ENCODE measurements at regions not wholly inside any gene's neighbourhood (a gene's known extent, or its start where the extent isn't known, plus 50 kb on each side); places are given as distances from the start of the nearest gene placed in this dataset.

GRCh38 chr2:66334237-66335029 lies 100.5 kb upstream of the MEIS1 start:
- H3K4me3 ChIP-seq (ENCODE audit: low read length): no peak overlapping the region
- H3K27me3 ChIP-seq (replicated peaks; ENCODE audit: control insufficient read depth, insufficient read depth, low read length): peaks cover 5% of the 10 kb centered on the region
- H3K4me1 ChIP-seq (ENCODE audit: control insufficient read depth, insufficient read depth, low read length): peaks cover 2% of the 10 kb centered on the region
- H3K9ac ChIP-seq (ENCODE audit: low read length): no peak overlapping the region
- H3K9me3 ChIP-seq (ENCODE audit: control insufficient read depth, low read length): no peaks in the 10 kb centered on the region
- no peaks in the 10 kb centered on the region for H3K36me3 ChIP-seq (ENCODE audit: control insufficient read depth, insufficient read depth, low read length, severe bottlenecking)
- no peak for DNase-seq (ENCODE audit: low read depth)

GRCh38 chr2:66331176-66331575 lies 103.7 kb upstream of the MEIS1 start:
- H3K4me3 ChIP-seq (ENCODE audit: low read length): no peak overlapping the region
- no peak overlapping the region for H3K9ac ChIP-seq (ENCODE audit: low read length)
- DNase-seq (ENCODE audit: low read depth): no peak
- H3K36me3 ChIP-seq (ENCODE audit: control insufficient read depth, insufficient read depth, low read length, severe bottlenecking): no peaks in the 10 kb centered on the region
- H3K4me1 ChIP-seq (ENCODE audit: control insufficient read depth, insufficient read depth, low read length): peaks cover 2% of the 10 kb centered on the region
- peaks cover 5% of the 10 kb centered on the region for H3K27me3 ChIP-seq (replicated peaks; ENCODE audit: control insufficient read depth, insufficient read depth, low read length)
- H3K9me3 ChIP-seq (ENCODE audit: control insufficient read depth, low read length): no peaks in the 10 kb centered on the region

GRCh38 chr2:66329081-66329605 lies 105.8 kb upstream of the MEIS1 start:
- DNase-seq (ENCODE audit: low read depth): no peak
- Histone ChIP-seq H3K27me3 (replicated peaks; ENCODE audit: control insufficient read depth, insufficient read depth, low read length) (peaks cover 5% of the 10 kb centered on the region), H3K9me3 (ENCODE audit: control insufficient read depth, low read length) (no peaks in the 10 kb centered on the region), H3K4me3 (ENCODE audit: low read length) (no peak overlapping the region), H3K36me3 (ENCODE audit: control insufficient read depth, insufficient read depth, low read length, severe bottlenecking) (no peaks in the 10 kb centered on the region), H3K9ac (ENCODE audit: low read length) (no peak overlapping the region), H3K4me1 (ENCODE audit: control insufficient read depth, insufficient read depth, low read length) (no peaks in the 10 kb centered on the region)

GRCh38 chr2:66327066-66327740 lies 107.7 kb upstream of the MEIS1 start:
- Histone ChIP-seq H3K27me3 (replicated peaks; ENCODE audit: control insufficient read depth, insufficient read depth, low read length) (peaks cover 12% of the 10 kb centered on the region), H3K4me3 (ENCODE audit: low read length) (no peak overlapping the region), H3K9me3 (ENCODE audit: control insufficient read depth, low read length) (no peaks in the 10 kb centered on the region), H3K36me3 (ENCODE audit: control insufficient read depth, insufficient read depth, low read length, severe bottlenecking) (no peaks in the 10 kb centered on the region), H3K9ac (ENCODE audit: low read length) (no peak overlapping the region), H3K4me1 (ENCODE audit: control insufficient read depth, insufficient read depth, low read length) (no peaks in the 10 kb centered on the region)
- DNase-seq (ENCODE audit: low read depth): no peak

- no peaks in the 10 kb centered on the region for H3K4me1 ChIP-seq (ENCODE audit: control insufficient read depth, insufficient read depth, low read length)
- H3K9me3 ChIP-seq (ENCODE audit: control insufficient read depth, low read length): no peaks in the 10 kb centered on the region
- no peaks in the 10 kb centered on the region for H3K36me3 ChIP-seq (ENCODE audit: control insufficient read depth, insufficient read depth, low read length, severe bottlenecking)
- H3K27me3 ChIP-seq (replicated peaks; ENCODE audit: control insufficient read depth, insufficient read depth, low read length): peaks cover 12% of the 10 kb centered on the region
- H3K4me3 ChIP-seq (ENCODE audit: low read length): no peak overlapping the region
- no peak for DNase-seq (ENCODE audit: low read depth)
- no peak overlapping the region for H3K9ac ChIP-seq (ENCODE audit: low read length)
These were observed 109.9 kb upstream of the MEIS1 start for GRCh38 chr2:66324909-66325528.

GRCh38 chr2:66324356-66324755 lies 110.6 kb upstream of the MEIS1 start:
- Histone ChIP-seq H3K4me1 (ENCODE audit: control insufficient read depth, insufficient read depth, low read length) (no peaks in the 10 kb centered on the region), H3K36me3 (ENCODE audit: control insufficient read depth, insufficient read depth, low read length, severe bottlenecking) (no peaks in the 10 kb centered on the region), H3K27me3 (replicated peaks; ENCODE audit: control insufficient read depth, insufficient read depth, low read length) (peaks cover 12% of the 10 kb centered on the region), H3K4me3 (ENCODE audit: low read length) (no peak overlapping the region), H3K9ac (ENCODE audit: low read length) (no peak overlapping the region), H3K9me3 (ENCODE audit: control insufficient read depth, low read length) (no peaks in the 10 kb centered on the region)
- no peak for DNase-seq (ENCODE audit: low read depth)

- Histone ChIP-seq H3K27me3 (replicated peaks; ENCODE audit: control insufficient read depth, insufficient read depth, low read length) (peaks cover 12% of the 10 kb centered on the region), H3K9ac (ENCODE audit: low read length) (no peak overlapping the region), H3K4me1 (ENCODE audit: control insufficient read depth, insufficient read depth, low read length) (no peaks in the 10 kb centered on the region), H3K36me3 (ENCODE audit: control insufficient read depth, insufficient read depth, low read length, severe bottlenecking) (no peaks in the 10 kb centered on the region), H3K9me3 (ENCODE audit: control insufficient read depth, low read length) (no peaks in the 10 kb centered on the region), H3K4me3 (ENCODE audit: low read length) (no peak overlapping the region)
- DNase-seq (ENCODE audit: low read depth): no peak
These were observed 111.5 kb upstream of the MEIS1 start for GRCh38 chr2:66323406-66323805.

GRCh38 chr2:66322506-66323260 lies 112.2 kb upstream of the MEIS1 start:
- no peak overlapping the region for H3K4me3 ChIP-seq (ENCODE audit: low read length)
- DNase-seq (ENCODE audit: low read depth): no peak

GRCh38 chr2:66318009-66318561 lies 116.8 kb upstream of the MEIS1 start:
- H3K36me3 ChIP-seq (ENCODE audit: control insufficient read depth, insufficient read depth, low read length, severe bottlenecking): no peaks in the 10 kb centered on the region
- H3K9me3 ChIP-seq (ENCODE audit: control insufficient read depth, low read length): peaks cover 1% of the 10 kb centered on the region
- no peak overlapping the region for H3K4me3 ChIP-seq (ENCODE audit: low read length)
- H3K27me3 ChIP-seq (replicated peaks; ENCODE audit: control insufficient read depth, insufficient read depth, low read length): peaks cover 6% of the 10 kb centered on the region
- no peak overlapping the region for H3K9ac ChIP-seq (ENCODE audit: low read length)
- H3K4me1 ChIP-seq (ENCODE audit: control insufficient read depth, insufficient read depth, low read length): no peaks in the 10 kb centered on the region
- no peak for DNase-seq (ENCODE audit: low read depth)

More at GRCh38 chr2:66322506-66323260, 112.2 kb upstream of the MEIS1 start:
- H3K9me3 ChIP-seq (ENCODE audit: control insufficient read depth, low read length): no peaks in the 10 kb centered on the region
- H3K4me1 ChIP-seq (ENCODE audit: control insufficient read depth, insufficient read depth, low read length): no peaks in the 10 kb centered on the region
- peaks cover 12% of the 10 kb centered on the region for H3K27me3 ChIP-seq (replicated peaks; ENCODE audit: control insufficient read depth, insufficient read depth, low read length)
- no peak overlapping the region for H3K9ac ChIP-seq (ENCODE audit: low read length)
- H3K36me3 ChIP-seq (ENCODE audit: control insufficient read depth, insufficient read depth, low read length, severe bottlenecking): no peaks in the 10 kb centered on the region

- Histone ChIP-seq H3K9me3 (ENCODE audit: control insufficient read depth, low read length) (peaks cover 8% of the 10 kb centered on the region), H3K36me3 (ENCODE audit: control insufficient read depth, insufficient read depth, low read length, severe bottlenecking) (no peaks in the 10 kb centered on the region), H3K4me3 (ENCODE audit: low read length) (no peak overlapping the region), H3K27me3 (replicated peaks; ENCODE audit: control insufficient read depth, insufficient read depth, low read length) (no peaks in the 10 kb centered on the region), H3K9ac (ENCODE audit: low read length) (no peak overlapping the region), H3K4me1 (ENCODE audit: control insufficient read depth, insufficient read depth, low read length) (no peaks in the 10 kb centered on the region)
- DNase-seq (ENCODE audit: low read depth): no peak
These were observed 117.5 kb upstream of the MEIS1 start for GRCh38 chr2:66317268-66317890.

All from adipocyte (in vitro differentiated cells).